SU-DHL-6 (cell line): ENCODE measurements at regions not wholly inside any gene's neighbourhood (a gene's known extent, or its start where the extent isn't known, plus 50 kb on each side); places are given as distances from the start of the nearest gene placed in this dataset.

Experiments
- EZH2phosphoT487 ChIP-seq: fragments of 200-600 bp; sonication (generic), shearing (Covaris generic); conservative IDR thresholded peaks from 2 replicates; pipeline ENCODE4 v1.6.1; 2018; ENCODE audit warnings: mild to moderate bottlenecking, antibody characterized with exemption, low read length, moderate library complexity, mixed read lengths
- TF ChIP-seq, protein P1 (sequence below): fragments of 200-600 bp; sonication (generic); IDR thresholded peaks from one replicate; pipeline ENCODE4 v1.5.1; 2017; ENCODE audit warnings: antibody characterized with exemption, mild to moderate bottlenecking, low read length, moderate library complexity; ENCODE audit not compliant: insufficient read depth, poor library complexity, severe bottlenecking

DNA sequence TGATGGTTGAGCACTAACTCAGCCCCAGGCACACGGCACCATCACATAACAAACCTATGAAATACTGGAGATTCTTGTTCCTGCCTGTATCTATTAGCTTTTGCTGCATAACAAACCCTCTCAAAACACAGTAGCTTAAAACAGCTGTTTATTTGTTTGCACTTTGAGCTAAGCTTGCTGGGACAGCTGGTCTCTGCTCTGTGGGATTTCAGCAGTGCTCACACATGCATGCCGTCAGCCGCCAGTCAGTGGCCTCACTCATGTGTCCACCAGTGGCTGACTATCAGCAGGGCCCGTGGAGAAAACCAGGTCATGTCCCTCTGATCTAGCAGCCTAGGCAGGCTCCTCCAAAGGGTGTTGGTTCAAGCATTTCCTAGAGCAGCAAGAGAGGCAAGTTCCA, 52.8 kb upstream of the RAB12 start:
- TF ChIP-seq, protein P1, sequence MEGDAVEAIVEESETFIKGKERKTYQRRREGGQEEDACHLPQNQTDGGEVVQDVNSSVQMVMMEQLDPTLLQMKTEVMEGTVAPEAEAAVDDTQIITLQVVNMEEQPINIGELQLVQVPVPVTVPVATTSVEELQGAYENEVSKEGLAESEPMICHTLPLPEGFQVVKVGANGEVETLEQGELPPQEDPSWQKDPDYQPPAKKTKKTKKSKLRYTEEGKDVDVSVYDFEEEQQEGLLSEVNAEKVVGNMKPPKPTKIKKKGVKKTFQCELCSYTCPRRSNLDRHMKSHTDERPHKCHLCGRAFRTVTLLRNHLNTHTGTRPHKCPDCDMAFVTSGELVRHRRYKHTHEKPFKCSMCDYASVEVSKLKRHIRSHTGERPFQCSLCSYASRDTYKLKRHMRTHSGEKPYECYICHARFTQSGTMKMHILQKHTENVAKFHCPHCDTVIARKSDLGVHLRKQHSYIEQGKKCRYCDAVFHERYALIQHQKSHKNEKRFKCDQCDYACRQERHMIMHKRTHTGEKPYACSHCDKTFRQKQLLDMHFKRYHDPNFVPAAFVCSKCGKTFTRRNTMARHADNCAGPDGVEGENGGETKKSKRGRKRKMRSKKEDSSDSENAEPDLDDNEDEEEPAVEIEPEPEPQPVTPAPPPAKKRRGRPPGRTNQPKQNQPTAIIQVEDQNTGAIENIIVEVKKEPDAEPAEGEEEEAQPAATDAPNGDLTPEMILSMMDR, result no peak
- TF ChIP-seq EZH2phosphoT487, result no peak
